ENCODE measurements at regions not wholly inside any gene's neighbourhood (a gene's known extent, or its start where the extent isn't known, plus 50 kb on each side); places are given as distances from the start of the nearest gene placed in this dataset.
A peak's percentile ranks its signal among the peaks of the same experiment; 100 is the strongest.

GRCh38 chr4:13888112-13888511, 260.6 kb upstream of the BOD1L1 start:
- H3K4me3 ChIP-seq (replicated peaks in 1 of 2; ENCODE audit: low read depth in 2 of 2, low read length in 2 of 2): no peak overlapping the region
- TF ChIP-seq, protein P1, sequence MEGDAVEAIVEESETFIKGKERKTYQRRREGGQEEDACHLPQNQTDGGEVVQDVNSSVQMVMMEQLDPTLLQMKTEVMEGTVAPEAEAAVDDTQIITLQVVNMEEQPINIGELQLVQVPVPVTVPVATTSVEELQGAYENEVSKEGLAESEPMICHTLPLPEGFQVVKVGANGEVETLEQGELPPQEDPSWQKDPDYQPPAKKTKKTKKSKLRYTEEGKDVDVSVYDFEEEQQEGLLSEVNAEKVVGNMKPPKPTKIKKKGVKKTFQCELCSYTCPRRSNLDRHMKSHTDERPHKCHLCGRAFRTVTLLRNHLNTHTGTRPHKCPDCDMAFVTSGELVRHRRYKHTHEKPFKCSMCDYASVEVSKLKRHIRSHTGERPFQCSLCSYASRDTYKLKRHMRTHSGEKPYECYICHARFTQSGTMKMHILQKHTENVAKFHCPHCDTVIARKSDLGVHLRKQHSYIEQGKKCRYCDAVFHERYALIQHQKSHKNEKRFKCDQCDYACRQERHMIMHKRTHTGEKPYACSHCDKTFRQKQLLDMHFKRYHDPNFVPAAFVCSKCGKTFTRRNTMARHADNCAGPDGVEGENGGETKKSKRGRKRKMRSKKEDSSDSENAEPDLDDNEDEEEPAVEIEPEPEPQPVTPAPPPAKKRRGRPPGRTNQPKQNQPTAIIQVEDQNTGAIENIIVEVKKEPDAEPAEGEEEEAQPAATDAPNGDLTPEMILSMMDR (IDR thresholded peaks at IDR 0.05; ENCODE audit: low read depth, low read length): no peak
- DNase-seq (ENCODE audit: low read depth in 2 of 2): peak; percentile 93 to 96

- H3K4me3 ChIP-seq (replicated peaks in 1 of 2; ENCODE audit: low read depth in 2 of 2, low read length in 2 of 2): no peak overlapping the region
- no peak for DNase-seq (ENCODE audit: low read depth in 2 of 2)
- TF ChIP-seq, protein P1 (IDR thresholded peaks at IDR 0.05; ENCODE audit: low read depth, low read length): no peak
These were observed 264.0 kb upstream of the BOD1L1 start for GRCh38 chr4:13891544-13891939.

GRCh38 chr4:13892739-13893105, 265.2 kb upstream of the BOD1L1 start:
- H3K4me3 ChIP-seq (replicated peaks in 1 of 2; ENCODE audit: low read depth in 2 of 2, low read length in 2 of 2): no peak overlapping the region
- TF ChIP-seq, protein P1 (IDR thresholded peaks at IDR 0.05; ENCODE audit: low read depth, low read length): no peak
- peak in 1 of 2 donors; percentile 77 for DNase-seq (ENCODE audit: low read depth in 2 of 2)

GRCh38 chr4:13893211-13893610, 265.7 kb upstream of the BOD1L1 start:
- H3K4me3 ChIP-seq (replicated peaks in 1 of 2; ENCODE audit: low read depth in 2 of 2, low read length in 2 of 2): no peak overlapping the region

DNA sequence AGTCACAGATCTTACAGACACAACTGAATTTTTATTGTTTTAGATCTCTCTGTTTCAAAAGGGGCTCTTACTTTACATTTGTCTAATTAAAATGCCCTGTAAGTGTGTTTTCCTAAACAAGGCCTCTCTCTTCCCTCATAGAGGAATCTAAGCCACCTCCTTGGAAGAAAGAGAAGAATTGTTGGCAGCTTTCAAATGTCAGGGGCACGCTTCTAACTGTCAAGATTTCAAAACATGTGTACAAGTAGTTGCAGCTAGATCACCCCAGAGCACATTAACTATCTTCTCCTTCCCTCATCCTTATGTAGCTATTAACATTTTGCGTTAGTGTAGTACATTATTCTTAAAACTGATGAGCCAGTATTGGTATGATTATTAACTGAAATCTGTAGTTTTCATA, 266.5 kb upstream of the BOD1L1 start:
- TF ChIP-seq, protein P1 (IDR thresholded peaks at IDR 0.05; ENCODE audit: low read depth, low read length): no peak
- peak in 1 of 2 donors; percentile 18 for DNase-seq (ENCODE audit: low read depth in 2 of 2)
- no peak overlapping the region for H3K4me3 ChIP-seq (replicated peaks in 1 of 2; ENCODE audit: low read depth in 2 of 2, low read length in 2 of 2)

More at GRCh38 chr4:13893211-13893610, 265.7 kb upstream of the BOD1L1 start:
- TF ChIP-seq, protein P1 (IDR thresholded peaks at IDR 0.05; ENCODE audit: low read depth, low read length): no peak
- peak in 1 of 2 donors; percentile 26 for DNase-seq (ENCODE audit: low read depth in 2 of 2)

- TF ChIP-seq, protein P1 (IDR thresholded peaks at IDR 0.05; ENCODE audit: low read depth, low read length): no peak
- no peak overlapping the region for H3K4me3 ChIP-seq (replicated peaks in 1 of 2; ENCODE audit: low read depth in 2 of 2, low read length in 2 of 2)
- DNase-seq (ENCODE audit: low read depth in 2 of 2): no peak
These were observed 273.3 kb upstream of the BOD1L1 start for GRCh38 chr4:13900780-13901179.

- TF ChIP-seq, protein P1 (IDR thresholded peaks at IDR 0.05; ENCODE audit: low read depth, low read length): no peak
- no peak overlapping the region for H3K4me3 ChIP-seq (replicated peaks in 1 of 2; ENCODE audit: low read depth in 2 of 2, low read length in 2 of 2)
- peak in 1 of 2 donors; percentile 42 for DNase-seq (ENCODE audit: low read depth in 2 of 2)
These were observed 274.6 kb upstream of the BOD1L1 start for GRCh38 chr4:13902146-13902545.

All from cardiac fibroblast (primary cell).